OCI-M2 (cell line): ENCODE measurements at regions not wholly inside any gene's neighbourhood (a gene's known extent, or its start where the extent isn't known, plus 50 kb on each side); places are given as distances from the start of the nearest gene placed in this dataset.

Experiments
- DNase-seq: peaks from one replicate; lab custom pipeline; 2025; ENCODE audit not compliant: unreplicated experiment; lab: John Stamatoyannopoulos, UW

DNA sequence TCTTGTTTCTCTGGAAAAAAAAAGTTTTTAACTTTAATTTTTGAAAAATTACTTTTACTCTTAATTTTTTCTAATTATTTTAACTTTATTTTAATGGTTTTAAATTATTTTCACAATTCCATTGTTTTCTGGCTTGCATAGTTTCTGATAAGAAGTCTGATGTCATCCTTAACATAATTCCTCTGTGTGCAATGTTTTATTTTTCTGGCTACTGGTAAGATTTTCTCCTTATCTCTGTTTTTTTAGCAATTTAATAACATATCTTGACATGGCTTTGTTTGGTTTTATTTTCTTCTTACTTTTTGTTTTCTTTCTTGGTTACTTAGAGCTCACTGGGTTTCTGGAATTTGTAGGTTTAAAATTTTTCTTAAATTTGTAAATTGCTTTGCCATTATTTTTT lies 114.8 kb downstream of the TBXT start:
- DNase-seq = no peak

DNA sequence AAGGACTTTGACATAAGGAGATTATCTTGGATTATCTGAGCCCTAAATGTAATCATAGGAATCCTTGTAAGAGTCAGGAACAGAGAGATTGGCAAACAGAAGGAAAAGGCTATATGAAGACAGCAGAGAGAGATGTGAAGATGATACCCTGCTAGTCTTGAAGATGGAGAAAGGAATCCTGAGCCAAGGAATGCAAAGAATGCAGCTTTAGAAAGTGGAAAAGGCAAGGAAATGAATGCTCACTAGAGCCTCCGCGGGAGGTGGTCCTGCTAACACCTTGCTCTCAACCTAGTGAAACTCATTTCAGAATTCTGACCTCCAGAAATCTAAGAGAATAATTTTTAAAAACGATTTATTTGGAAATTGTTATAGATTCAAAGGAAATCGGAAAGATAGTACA lies 117.1 kb downstream of the TBXT start:
- no peak for DNase-seq

DNA sequence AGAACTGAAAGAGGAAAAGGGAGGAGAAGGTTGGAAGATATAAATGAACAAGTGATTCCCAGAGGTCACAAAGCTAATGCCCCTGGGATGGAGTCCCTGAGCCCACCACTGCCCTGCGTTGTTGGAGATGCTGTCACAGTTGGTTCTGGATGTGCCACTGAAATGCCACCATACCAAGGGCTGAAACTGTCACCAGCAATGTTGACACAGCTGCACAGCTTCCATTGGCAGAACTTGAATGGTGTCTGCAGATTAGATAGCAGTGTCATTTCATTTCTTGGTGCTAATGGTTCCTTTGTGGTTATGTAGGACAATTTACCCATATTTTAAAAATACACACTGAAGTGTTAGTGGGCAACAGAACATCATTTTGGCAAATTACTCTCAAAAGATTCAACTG lies 120.7 kb downstream of the TBXT start:
- no peak for DNase-seq

DNA sequence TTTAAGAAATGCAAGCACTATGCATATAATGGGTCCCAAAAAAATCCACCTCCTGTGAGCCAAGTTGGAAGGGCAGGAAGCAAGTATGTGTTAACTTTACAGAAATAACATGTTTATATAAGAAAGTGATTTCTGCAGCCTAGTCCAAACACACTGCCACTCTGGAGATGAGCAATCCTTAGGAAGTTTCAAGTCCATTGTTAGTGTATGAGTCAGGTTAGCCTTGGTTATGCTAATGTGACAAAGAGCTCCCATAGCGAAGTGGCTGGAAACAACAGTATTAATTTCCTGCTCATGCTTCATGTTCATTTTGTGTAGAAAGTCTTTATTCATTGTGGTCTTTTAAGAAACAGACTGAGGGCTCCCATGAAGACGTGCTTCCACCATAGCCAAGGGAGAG lies 121.4 kb downstream of the TBXT start:
- DNase-seq = no peak

GRCh38 chr6:166045860-166046200 lies 121.8 kb downstream of the TBXT start:
- DNase-seq = no peak

- no peak for DNase-seq
Measured at GRCh38 chr6:166045173-166045859, 122.3 kb downstream of the TBXT start.

GRCh38 chr6:166041277-166041676 lies 126.4 kb downstream of the TBXT start:
- DNase-seq = no peak

DNA sequence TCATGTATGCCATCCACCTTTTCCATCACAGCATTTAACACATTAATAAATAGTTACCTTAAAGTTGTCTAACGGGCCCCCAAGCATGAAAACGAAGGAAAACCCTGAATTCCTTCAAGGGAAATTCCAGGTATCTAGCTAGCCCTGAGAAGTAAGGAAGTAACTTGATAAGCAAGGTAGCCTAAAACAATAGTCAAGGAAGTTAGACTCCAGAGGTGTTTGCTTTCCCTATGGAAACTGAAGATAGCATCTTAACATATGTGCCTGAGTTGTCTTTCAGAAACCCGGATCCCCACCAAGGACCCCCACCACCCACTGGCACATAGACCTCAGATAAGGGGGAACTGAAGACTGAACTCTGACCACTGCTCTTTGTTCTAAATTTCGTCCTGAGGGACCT lies 127.4 kb downstream of the TBXT start:
- no peak for DNase-seq

DNA sequence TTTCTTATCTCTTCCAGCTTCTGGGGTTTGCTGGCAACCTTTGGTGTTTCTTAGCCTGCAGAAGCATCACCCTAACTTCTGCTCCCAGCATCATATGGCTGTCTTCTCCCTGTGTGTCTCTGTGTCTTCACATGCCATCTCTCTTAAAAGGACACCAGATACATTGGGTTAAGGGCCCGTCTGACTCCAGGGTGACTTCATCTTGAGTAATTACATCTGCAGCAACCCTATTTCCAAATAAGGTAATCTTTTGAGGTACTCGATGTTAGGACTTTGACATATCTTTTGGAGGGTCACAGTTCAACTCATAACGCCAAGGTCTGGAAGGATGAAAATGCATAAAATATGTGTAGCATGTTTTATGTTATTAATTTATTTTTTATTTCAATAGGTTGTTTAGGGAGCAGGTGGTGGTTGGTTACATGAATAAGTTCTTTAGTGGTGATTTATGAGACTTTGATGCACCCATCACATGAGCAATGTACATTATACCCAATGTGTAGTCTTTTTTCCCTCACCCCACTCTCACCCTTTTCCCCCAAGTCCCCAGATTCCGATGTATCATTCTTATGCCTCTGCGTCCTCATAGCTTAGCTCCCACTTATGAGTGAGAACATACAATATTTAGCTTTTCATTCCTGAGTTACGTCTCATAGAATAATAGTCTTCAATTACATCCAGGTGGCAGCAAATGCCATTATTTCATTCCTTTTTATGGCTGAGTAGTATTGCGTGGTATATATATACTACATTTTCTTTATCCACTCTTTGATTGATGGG lies 131.1 kb downstream of the TBXT start:
- no peak for DNase-seq

GRCh38 chr6:166032366-166033200 lies 135.1 kb downstream of the TBXT start:
- no peak for DNase-seq

- no peak for DNase-seq
Measured at GRCh38 chr6:166031275-166031674, 136.4 kb downstream of the TBXT start.

- DNase-seq = no peak
Measured at GRCh38 chr6:166029506-166029905, 138.1 kb downstream of the TBXT start.

- DNase-seq = no peak
Measured at GRCh38 chr6:166027761-166028160, 139.9 kb downstream of the TBXT start.

GRCh38 chr6:166026586-166027126 lies 141.0 kb downstream of the TBXT start:
- DNase-seq = no peak

GRCh38 chr6:166025149-166025898 lies 142.3 kb downstream of the TBXT start:
- DNase-seq = no peak

GRCh38 chr6:166024252-166024651 lies 143.4 kb downstream of the TBXT start:
- DNase-seq = no peak

- no peak for DNase-seq
Measured at GRCh38 chr6:166023273-166023989, 144.2 kb downstream of the TBXT start.

- DNase-seq = no peak
Measured at GRCh38 chr6:166021429-166021828, 146.2 kb downstream of the TBXT start.

DNA sequence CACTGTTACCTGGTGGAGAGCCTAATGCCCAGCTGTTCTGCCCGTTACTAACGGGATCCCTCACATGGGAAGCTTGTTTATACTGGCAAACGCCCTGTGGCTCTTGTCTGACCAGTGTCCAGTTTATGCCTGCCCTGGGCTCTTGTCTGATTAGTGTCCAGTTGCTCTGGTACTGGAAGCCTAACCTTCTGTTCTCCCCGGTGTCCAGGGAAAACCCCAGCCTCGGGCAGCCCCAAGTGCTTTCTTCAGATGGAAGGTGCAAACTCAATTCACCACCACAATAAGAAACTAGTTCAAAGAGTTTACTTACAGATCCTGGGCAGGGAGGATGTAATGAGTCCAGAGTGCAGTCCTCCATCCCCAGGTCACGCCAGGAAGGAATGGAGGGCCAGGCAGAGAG lies 148.4 kb downstream of the TBXT start:
- DNase-seq = no peak

DNA sequence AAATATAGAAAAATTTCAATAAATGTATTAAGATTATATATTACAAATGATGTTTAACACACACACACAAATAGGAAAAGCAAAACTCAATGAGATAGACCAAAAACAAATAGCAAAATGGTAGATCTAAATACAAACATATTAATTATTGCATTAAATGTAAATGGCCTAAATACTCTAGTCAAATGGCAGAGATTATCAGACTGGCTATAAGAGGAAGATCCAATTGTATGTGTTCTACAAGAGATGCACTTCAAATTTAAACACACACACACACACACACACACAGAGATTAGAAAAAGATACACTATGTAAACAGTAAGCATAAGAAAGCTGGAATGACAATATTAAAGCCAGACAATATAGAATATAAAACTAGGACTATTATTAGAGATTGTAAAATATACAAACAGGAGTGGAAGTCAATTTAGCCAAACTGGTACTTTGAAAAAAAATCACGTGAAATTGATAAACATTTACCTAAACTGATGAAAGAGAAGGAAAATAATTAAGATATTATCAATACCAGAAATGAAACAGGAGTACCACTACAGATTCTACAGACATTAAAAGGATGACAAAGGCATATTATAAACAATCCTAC lies 150.5 kb downstream of the TBXT start:
- DNase-seq = no peak
